GM23338 (cell line): ENCODE measurements at regions not wholly inside any gene's neighbourhood (a gene's known extent, or its start where the extent isn't known, plus 50 kb on each side); places are given as distances from the start of the nearest gene placed in this dataset.

Experiments
- ATAC-seq: fragments of 200-7000 bp; cut with Tn5 transposase; 3 replicates; pipeline ENCODE4 v1.9.1; 2020
- DNase-seq: peaks from one replicate; pipeline ENCODE4 v3.0.0-alpha.2; 2015; ENCODE audit warnings: low spot score
- H2AFZ ChIP-seq: fragments of 200-600 bp; sonication (generic); 2 replicates; pipeline ENCODE4 v1.8.0; 2016; ENCODE audit warnings: antibody characterized with exemption, mild to moderate bottlenecking, moderate library complexity
- H3F3A ChIP-seq: fragments of 200-600 bp; sonication (generic); replicated peaks from 2 replicates; pipeline ENCODE4 v1.8.0; 2017; ENCODE audit warnings: antibody characterized with exemption, mixed run types, low read depth
- H3K27ac ChIP-seq: fragments of 200-600 bp; sonication (generic); 2 replicates; pipeline ENCODE4 v1.6.1; 2016; ENCODE audit warnings: low read depth
- H3K27me3 ChIP-seq: fragments of 200-600 bp; sonication (generic); 2 replicates; pipeline ENCODE4 v1.8.0; 2016; ENCODE audit warnings: mild to moderate bottlenecking, mixed run types, moderate library complexity; ENCODE audit not compliant: insufficient read depth
- H3K36me3 ChIP-seq: fragments of 200-600 bp; sonication (generic); 2 replicates; pipeline ENCODE4 v1.8.0; 2016; ENCODE audit warnings: mild to moderate bottlenecking; ENCODE audit not compliant: insufficient read depth
- H3K4me1 ChIP-seq: fragments of 200-600 bp; sonication (generic); 2 replicates; pipeline ENCODE4 v1.8.0; 2016; ENCODE audit warnings: mild to moderate bottlenecking, moderate library complexity; ENCODE audit not compliant: insufficient read depth
- H3K4me2 ChIP-seq: fragments of 200-600 bp; sonication (generic); 2 replicates; pipeline ENCODE4 v1.7.1; 2017; ENCODE audit warnings: mixed run types
- H3K4me3 ChIP-seq: fragments of 200-600 bp; sonication (generic); 2 replicates; pipeline ENCODE4 v1.6.1; 2016; ENCODE audit warnings: mixed run types
- H3K79me2 ChIP-seq: fragments of 200-600 bp; sonication (generic); replicated peaks from 2 replicates; pipeline ENCODE4 v1.8.0; 2017; ENCODE audit warnings: mild to moderate bottlenecking; ENCODE audit not compliant: insufficient read depth
- H3K9me2 ChIP-seq: fragments of 200-600 bp; sonication (generic); 2 replicates; pipeline ENCODE4 v1.8.0; 2017; ENCODE audit not compliant: insufficient read depth
- H4K20me1 ChIP-seq: fragments of 200-600 bp; sonication (generic); replicated peaks from 2 replicates; pipeline ENCODE4 v1.8.0; 2017; ENCODE audit warnings: mild to moderate bottlenecking; ENCODE audit not compliant: insufficient read depth
- H3K27ac Mint-ChIP-seq: 2 replicates; pipeline ENCODE4 v1.8.0; 2020; ENCODE audit warnings: inconsistent platforms, mild to moderate bottlenecking, moderate library complexity, mixed read lengths
- H3K27me3 Mint-ChIP-seq: 3 replicates; pipeline ENCODE4 v1.8.0; 2022; ENCODE audit warnings: low read depth, mild to moderate bottlenecking, moderate library complexity, mixed read lengths, inconsistent platforms; ENCODE audit not compliant: insufficient read depth, poor library complexity
- H3K36me3 Mint-ChIP-seq: 3 replicates; pipeline ENCODE4 v1.8.0; 2021; ENCODE audit warnings: low read depth, mild to moderate bottlenecking, inconsistent platforms, moderate library complexity, mixed read lengths
- H3K4me1 Mint-ChIP-seq: 3 replicates; pipeline ENCODE4 v1.8.0; 2020; ENCODE audit warnings: mild to moderate bottlenecking, inconsistent platforms, mixed read lengths
- H3K4me3 Mint-ChIP-seq: 3 replicates; pipeline ENCODE4 v1.8.0; 2021; ENCODE audit warnings: moderate library complexity, mild to moderate bottlenecking, inconsistent platforms, mixed read lengths
- H3K9me3 Mint-ChIP-seq: 3 replicates; pipeline ENCODE4 v1.8.0; 2020; ENCODE audit warnings: moderate library complexity, mild to moderate bottlenecking, inconsistent platforms, mixed read lengths
- CREB1 ChIP-seq: fragments of 250-450 bp; sonication (Bioruptor Pico); IDR thresholded peaks from 2 replicates; pipeline ENCODE4 v1.5.0; 2020; ENCODE audit warnings: low read depth, mild to moderate bottlenecking, moderate library complexity
- CTCF ChIP-seq, 2 experiments: fragments of 200-600 bp in 1 of 2; sonication (generic) in 1 of 2; conservative IDR thresholded peaks; 2 replicates each; pipeline versions ENCODE4 v1.5.1 to v1.6.1; 2016 to 2017; ENCODE audit warnings: antibody characterized with exemption in 2 of 2, low read depth in 2 of 2, mild to moderate bottlenecking in 2 of 2, moderate library complexity in 1 of 2
- EZH2phosphoT487 ChIP-seq: fragments of 200-600 bp; sonication (generic); IDR thresholded peaks from one replicate; pipeline ENCODE4 v1.8.1; 2018; ENCODE audit warnings: antibody characterized with exemption; ENCODE audit not compliant: unreplicated experiment
- JUNB ChIP-seq: IDR thresholded peaks from one replicate; pipeline ENCODE4 v1.6.1; 2016; ENCODE audit warnings: antibody characterized with exemption; ENCODE audit not compliant: unreplicated experiment
- NANOG ChIP-seq: IDR thresholded peaks from 2 replicates; pipeline ENCODE4 v1.6.1; 2016; ENCODE audit warnings: antibody characterized with exemption, borderline replicate concordance
- POLR2AphosphoS5 ChIP-seq: IDR thresholded peaks from 2 replicates; pipeline ENCODE4 v1.6.1; 2016; ENCODE audit warnings: antibody characterized with exemption, low read depth
- REST ChIP-seq: IDR thresholded peaks from one replicate; pipeline ENCODE4 v1.6.1; 2018; ENCODE audit warnings: antibody characterized with exemption; ENCODE audit not compliant: unreplicated experiment
- ZNF114 ChIP-seq: fragments of 250-450 bp; sonication (Bioruptor Pico); IDR thresholded peaks from 2 replicates; pipeline ENCODE4 v1.5.0; 2020; ENCODE audit warnings: mild to moderate bottlenecking, moderate library complexity
- ZNF331 ChIP-seq: fragments of 250-450 bp; sonication (Bioruptor Pico); IDR thresholded peaks from 2 replicates; pipeline ENCODE4 v1.5.0; 2020; ENCODE audit warnings: low read depth, mild to moderate bottlenecking, moderate library complexity
- ZNF462 ChIP-seq: fragments of 250-450 bp; sonication (Bioruptor Pico); IDR thresholded peaks from 2 replicates; pipeline ENCODE4 v1.5.0; 2020; ENCODE audit warnings: mild to moderate bottlenecking, moderate library complexity
- TF ChIP-seq, protein P1 (sequence below): IDR thresholded peaks from 2 replicates; pipeline ENCODE4 v1.6.1; 2016; ENCODE audit warnings: antibody characterized with exemption

DNA sequence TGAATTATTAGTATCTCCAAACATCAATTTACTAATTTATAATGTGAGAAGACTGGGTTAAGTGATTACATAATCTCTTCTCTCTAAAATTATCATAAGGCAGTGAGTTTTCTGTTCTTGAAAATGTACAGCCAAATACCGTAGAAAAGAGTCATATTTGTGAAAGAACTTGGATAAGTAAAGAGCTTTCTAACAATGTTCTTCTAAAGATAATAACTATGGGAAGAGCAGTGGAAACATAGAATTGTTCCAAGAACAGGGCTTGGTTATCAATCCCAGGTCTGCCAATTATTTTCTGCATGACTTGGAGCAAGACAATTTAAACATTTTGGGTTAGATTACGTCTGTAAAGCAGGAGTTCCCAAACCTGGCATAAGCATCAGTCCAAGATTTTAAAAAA, 198.1 kb upstream of the SGK1 start (continued):
- no peak for TF ChIP-seq REST
- TF ChIP-seq ZNF331 (CRISPR knock-in tag), result no peak
- TF ChIP-seq, protein P1, sequence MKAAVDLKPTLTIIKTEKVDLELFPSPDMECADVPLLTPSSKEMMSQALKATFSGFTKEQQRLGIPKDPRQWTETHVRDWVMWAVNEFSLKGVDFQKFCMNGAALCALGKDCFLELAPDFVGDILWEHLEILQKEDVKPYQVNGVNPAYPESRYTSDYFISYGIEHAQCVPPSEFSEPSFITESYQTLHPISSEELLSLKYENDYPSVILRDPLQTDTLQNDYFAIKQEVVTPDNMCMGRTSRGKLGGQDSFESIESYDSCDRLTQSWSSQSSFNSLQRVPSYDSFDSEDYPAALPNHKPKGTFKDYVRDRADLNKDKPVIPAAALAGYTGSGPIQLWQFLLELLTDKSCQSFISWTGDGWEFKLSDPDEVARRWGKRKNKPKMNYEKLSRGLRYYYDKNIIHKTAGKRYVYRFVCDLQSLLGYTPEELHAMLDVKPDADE, result no peak

DNA sequence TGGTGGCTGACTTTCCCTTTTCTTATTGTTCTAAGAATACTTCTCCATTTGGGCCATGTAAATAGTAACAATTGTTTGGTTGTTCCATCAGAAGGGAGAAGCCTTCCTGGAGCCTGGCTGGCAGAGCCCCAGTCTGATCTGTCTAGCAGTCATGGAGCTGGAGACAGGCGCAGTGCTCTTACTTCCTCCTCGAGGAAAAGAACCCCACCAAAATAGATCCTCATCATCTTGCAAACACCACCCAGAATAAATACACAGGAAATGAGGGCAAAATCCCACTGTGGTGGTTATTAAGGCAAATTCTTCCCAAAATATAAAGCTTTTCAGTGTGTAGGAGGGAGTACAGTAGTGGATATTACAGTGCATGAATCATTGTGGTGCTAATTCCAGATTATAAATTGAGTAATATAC, 195.1 kb upstream of the SGK1 start:
- H3K9me3 Mint-ChIP-seq, result no peaks in the 10 kb centered on the region
- no peaks in the 10 kb centered on the region for H3K36me3 Mint-ChIP-seq
- H3K4me1 Mint-ChIP-seq, result peaks cover 24% of the 10 kb centered on the region
- H3K4me1 ChIP-seq, result peaks cover 16% of the 10 kb centered on the region; the same call in 1 of the 2 replicates
- H4K20me1 ChIP-seq, result no peaks in the 10 kb centered on the region
- H3K4me2 ChIP-seq, result no peak overlapping the region
- no peak overlapping the region for H3K27ac Mint-ChIP-seq
- no peaks in the 10 kb centered on the region; the same call in 1 of the 2 replicates for H3K9me2 ChIP-seq
- no peaks in the 10 kb centered on the region for H3K36me3 ChIP-seq
- no peak for ATAC-seq
- no peaks in the 10 kb centered on the region for H3F3A ChIP-seq
- H3K4me3 Mint-ChIP-seq, result no peak overlapping the region
- no peaks in the 10 kb centered on the region for H3K27me3 Mint-ChIP-seq
- H3K27ac ChIP-seq, result no peak overlapping the region
- H3K27me3 ChIP-seq, result no peaks in the 10 kb centered on the region
- no peak for DNase-seq
- no peak overlapping the region for H3K4me3 ChIP-seq
- H2AFZ ChIP-seq, result 0 out of 2 replicates have a peak overlapping the region, but pooled peaks have one; percentile 64
- H3K79me2 ChIP-seq, result no peaks in the 10 kb centered on the region
- TF ChIP-seq NANOG (no peak), ZNF114 (CRISPR knock-in tag) (no peak), EZH2phosphoT487 (no peak), CTCF (conservative IDR thresholded peaks at IDR 0.05; ENCODE audit: low read depth in 2 of 2) (no peak), JUNB (no peak), ZNF462 (no peak), CREB1 (CRISPR knock-in tag) (no peak), POLR2AphosphoS5 (no peak)
- TF ChIP-seq, protein P1, result no peak
